ENCODE measurements at regions not wholly inside any gene's neighbourhood (a gene's known extent, or its start where the extent isn't known, plus 50 kb on each side); places are given as distances from the start of the nearest gene placed in this dataset.

DNA sequence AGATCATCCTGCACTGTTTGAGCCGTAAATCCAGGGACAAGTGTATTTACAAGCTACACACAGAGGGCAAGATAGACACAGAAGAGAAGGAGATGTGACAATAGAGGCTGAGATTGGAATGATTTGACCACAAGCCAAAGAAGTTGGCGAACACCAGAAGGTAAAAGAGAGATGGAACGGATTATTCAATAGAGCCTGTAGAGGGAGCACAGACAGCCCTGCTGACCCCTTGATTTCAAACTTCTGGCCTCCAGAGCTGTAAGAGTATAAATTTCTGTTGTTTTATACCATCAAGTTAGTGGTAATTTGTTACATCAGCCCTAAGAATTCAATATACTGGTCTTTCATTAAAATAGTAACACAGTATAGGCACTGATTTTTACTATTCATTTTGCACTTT is 447.8 kb downstream of the FAT4 start:
- no peaks in the 10 kb centered on the region for H3K36me3 ChIP-seq (ENCODE audit: insufficient read depth, low read length)
- no peaks in the 10 kb centered on the region for H3K9me3 ChIP-seq (ENCODE audit: low read length)
- no peak overlapping the region for H2AFZ ChIP-seq (ENCODE audit: low read depth, low read length)
- no peak overlapping the region for H3K4me3 ChIP-seq (ENCODE audit: low read length)
- no peaks in the 10 kb centered on the region for H3K4me1 ChIP-seq (ENCODE audit: insufficient read depth, low read length)
- H3K27me3 ChIP-seq (ENCODE audit: insufficient read depth, low read length), result no peaks in the 10 kb centered on the region

- Histone ChIP-seq H3K9me3 (ENCODE audit: low read length) (no peaks in the 10 kb centered on the region), H3K4me3 (ENCODE audit: low read length) (no peak overlapping the region), H2AFZ (ENCODE audit: low read depth, low read length) (no peak overlapping the region), H3K36me3 (ENCODE audit: insufficient read depth, low read length) (no peaks in the 10 kb centered on the region), H3K27me3 (ENCODE audit: insufficient read depth, low read length) (no peaks in the 10 kb centered on the region), H3K4me1 (ENCODE audit: insufficient read depth, low read length) (no peaks in the 10 kb centered on the region)
Observed at GRCh38 chr4:125765941-125766340, 451.2 kb downstream of the FAT4 start.

- Histone ChIP-seq H3K27me3 (ENCODE audit: insufficient read depth, low read length) (no peaks in the 10 kb centered on the region), H3K9me3 (ENCODE audit: low read length) (no peaks in the 10 kb centered on the region), H3K36me3 (ENCODE audit: insufficient read depth, low read length) (no peaks in the 10 kb centered on the region), H3K4me3 (ENCODE audit: low read length) (no peak overlapping the region), H3K4me1 (ENCODE audit: insufficient read depth, low read length) (no peaks in the 10 kb centered on the region), H2AFZ (ENCODE audit: low read depth, low read length) (no peak overlapping the region)
Observed at GRCh38 chr4:125770814-125771398, 456.2 kb downstream of the FAT4 start.

- no peaks in the 10 kb centered on the region for H3K36me3 ChIP-seq (ENCODE audit: insufficient read depth, low read length)
- H3K27me3 ChIP-seq (ENCODE audit: insufficient read depth, low read length), result no peaks in the 10 kb centered on the region
- H3K4me1 ChIP-seq (ENCODE audit: insufficient read depth, low read length), result no peaks in the 10 kb centered on the region
- no peak overlapping the region for H2AFZ ChIP-seq (ENCODE audit: low read depth, low read length)
- H3K9me3 ChIP-seq (ENCODE audit: low read length), result no peaks in the 10 kb centered on the region
- H3K4me3 ChIP-seq (ENCODE audit: low read length), result no peak overlapping the region
Observed at GRCh38 chr4:125772680-125773079, 457.9 kb downstream of the FAT4 start.

DNA sequence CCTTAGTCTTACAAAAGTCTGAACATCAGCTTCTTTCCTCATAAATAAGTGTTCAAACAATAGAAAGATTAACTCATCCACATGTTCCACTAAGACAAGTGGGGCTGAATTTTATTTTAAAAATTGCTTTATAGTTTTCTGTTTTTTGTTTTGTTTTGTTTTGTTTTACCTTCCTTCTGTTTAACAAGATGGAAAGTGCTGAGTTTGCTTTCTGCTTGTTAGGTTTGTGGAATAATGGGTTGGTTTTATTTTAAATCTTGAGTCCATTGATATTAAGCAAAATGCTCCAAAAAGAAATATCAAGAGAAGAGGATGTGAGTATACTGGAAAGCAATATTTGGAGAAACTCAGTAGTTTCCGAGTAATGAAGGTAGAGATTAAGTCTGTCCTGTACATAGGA is 458.7 kb downstream of the FAT4 start:
- no peaks in the 10 kb centered on the region for H3K27me3 ChIP-seq (ENCODE audit: insufficient read depth, low read length)
- H3K36me3 ChIP-seq (ENCODE audit: insufficient read depth, low read length), result no peaks in the 10 kb centered on the region
- H3K4me3 ChIP-seq (ENCODE audit: low read length), result no peak overlapping the region
- H3K4me1 ChIP-seq (ENCODE audit: insufficient read depth, low read length), result no peaks in the 10 kb centered on the region
- no peak overlapping the region for H2AFZ ChIP-seq (ENCODE audit: low read depth, low read length)
- no peaks in the 10 kb centered on the region for H3K9me3 ChIP-seq (ENCODE audit: low read length)

DNA sequence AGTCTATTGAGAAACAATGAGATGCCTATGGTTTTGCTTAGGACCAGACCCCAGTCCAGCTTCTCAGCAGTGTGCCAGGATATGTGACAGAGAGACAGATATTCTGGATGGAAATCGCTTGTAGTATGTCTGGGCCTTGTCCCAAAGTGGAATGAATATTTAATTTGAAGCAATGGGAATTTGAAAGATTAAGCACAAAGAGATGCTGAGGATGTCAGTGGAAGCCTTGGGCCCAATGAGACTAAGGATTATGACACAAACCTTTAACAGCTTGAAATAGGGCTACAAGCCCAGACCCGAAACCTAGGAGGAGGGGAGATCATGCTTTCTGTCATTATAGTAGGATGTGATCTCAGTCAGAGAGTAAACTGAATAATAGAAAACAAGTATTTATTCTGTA is 459.2 kb downstream of the FAT4 start:
- Histone ChIP-seq H3K27me3 (ENCODE audit: insufficient read depth, low read length) (no peaks in the 10 kb centered on the region), H2AFZ (ENCODE audit: low read depth, low read length) (no peak overlapping the region), H3K4me1 (ENCODE audit: insufficient read depth, low read length) (no peaks in the 10 kb centered on the region), H3K9me3 (ENCODE audit: low read length) (no peaks in the 10 kb centered on the region), H3K4me3 (ENCODE audit: low read length) (no peak overlapping the region), H3K36me3 (ENCODE audit: insufficient read depth, low read length) (no peaks in the 10 kb centered on the region)

GRCh38 chr4:125776146-125776545 is 461.4 kb downstream of the FAT4 start:
- no peaks in the 10 kb centered on the region for H3K27me3 ChIP-seq (ENCODE audit: insufficient read depth, low read length)

DNA sequence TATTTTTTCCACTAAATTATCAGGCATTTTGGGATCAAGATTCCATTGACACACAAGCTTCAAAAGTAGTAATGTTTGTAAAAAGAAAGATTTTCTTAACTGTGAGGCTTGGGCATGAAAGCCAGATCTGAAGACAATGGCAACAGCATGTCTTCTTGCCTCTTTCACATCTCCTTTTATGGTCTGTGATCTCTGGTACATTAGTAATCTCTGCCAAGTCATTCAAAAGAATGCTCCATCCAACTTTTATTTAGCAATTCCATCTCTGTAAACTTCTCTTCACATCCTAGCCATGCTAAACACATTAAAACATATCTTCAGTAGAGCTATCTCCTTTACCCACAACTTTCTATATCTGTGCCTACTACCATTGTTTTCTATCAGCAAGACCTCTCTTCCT is 465.4 kb downstream of the FAT4 start:
- Histone ChIP-seq H3K27me3 (ENCODE audit: insufficient read depth, low read length) (no peaks in the 10 kb centered on the region), H3K36me3 (ENCODE audit: insufficient read depth, low read length) (no peaks in the 10 kb centered on the region), H3K4me1 (ENCODE audit: insufficient read depth, low read length) (no peaks in the 10 kb centered on the region), H3K4me3 (ENCODE audit: low read length) (no peak overlapping the region), H3K9me3 (ENCODE audit: low read length) (no peaks in the 10 kb centered on the region), H2AFZ (ENCODE audit: low read depth, low read length) (no peak overlapping the region)

More at GRCh38 chr4:125776146-125776545, 461.4 kb downstream of the FAT4 start:
- H2AFZ ChIP-seq (ENCODE audit: low read depth, low read length), result no peak overlapping the region
- no peaks in the 10 kb centered on the region for H3K9me3 ChIP-seq (ENCODE audit: low read length)
- H3K36me3 ChIP-seq (ENCODE audit: insufficient read depth, low read length), result no peaks in the 10 kb centered on the region
- H3K4me1 ChIP-seq (ENCODE audit: insufficient read depth, low read length), result no peaks in the 10 kb centered on the region
- no peak overlapping the region for H3K4me3 ChIP-seq (ENCODE audit: low read length)

GRCh38 chr4:125780747-125781146 is 466.0 kb downstream of the FAT4 start:
- H3K36me3 ChIP-seq (ENCODE audit: insufficient read depth, low read length), result no peaks in the 10 kb centered on the region
- no peaks in the 10 kb centered on the region for H3K27me3 ChIP-seq (ENCODE audit: insufficient read depth, low read length)
- H3K9me3 ChIP-seq (ENCODE audit: low read length), result no peaks in the 10 kb centered on the region
- H3K4me3 ChIP-seq (ENCODE audit: low read length), result no peak overlapping the region
- H3K4me1 ChIP-seq (ENCODE audit: insufficient read depth, low read length), result no peaks in the 10 kb centered on the region
- H2AFZ ChIP-seq (ENCODE audit: low read depth, low read length), result no peak overlapping the region

- Histone ChIP-seq H3K27me3 (ENCODE audit: insufficient read depth, low read length) (no peaks in the 10 kb centered on the region), H2AFZ (ENCODE audit: low read depth, low read length) (no peak overlapping the region), H3K4me1 (ENCODE audit: insufficient read depth, low read length) (no peaks in the 10 kb centered on the region), H3K36me3 (ENCODE audit: insufficient read depth, low read length) (no peaks in the 10 kb centered on the region), H3K4me3 (ENCODE audit: low read length) (no peak overlapping the region), H3K9me3 (ENCODE audit: low read length) (no peaks in the 10 kb centered on the region)
Observed at GRCh38 chr4:125781651-125782050, 466.9 kb downstream of the FAT4 start.

GRCh38 chr4:125784741-125785140 is 470.0 kb downstream of the FAT4 start:
- no peak overlapping the region for H3K4me3 ChIP-seq (ENCODE audit: low read length)
- H2AFZ ChIP-seq (ENCODE audit: low read depth, low read length), result no peak overlapping the region

GRCh38 chr4:125787707-125788106 is 473.0 kb downstream of the FAT4 start:
- no peak overlapping the region for H2AFZ ChIP-seq (ENCODE audit: low read depth, low read length)
- H3K4me1 ChIP-seq (ENCODE audit: insufficient read depth, low read length), result no peaks in the 10 kb centered on the region
- H3K36me3 ChIP-seq (ENCODE audit: insufficient read depth, low read length), result no peaks in the 10 kb centered on the region
- no peak overlapping the region for H3K4me3 ChIP-seq (ENCODE audit: low read length)
- H3K27me3 ChIP-seq (ENCODE audit: insufficient read depth, low read length), result no peaks in the 10 kb centered on the region
- no peaks in the 10 kb centered on the region for H3K9me3 ChIP-seq (ENCODE audit: low read length)

More at GRCh38 chr4:125784741-125785140, 470.0 kb downstream of the FAT4 start:
- Histone ChIP-seq H3K4me1 (ENCODE audit: insufficient read depth, low read length) (no peaks in the 10 kb centered on the region), H3K27me3 (ENCODE audit: insufficient read depth, low read length) (no peaks in the 10 kb centered on the region), H3K9me3 (ENCODE audit: low read length) (no peaks in the 10 kb centered on the region), H3K36me3 (ENCODE audit: insufficient read depth, low read length) (no peaks in the 10 kb centered on the region)

- no peak overlapping the region for H2AFZ ChIP-seq (ENCODE audit: low read depth, low read length)
- H3K4me1 ChIP-seq (ENCODE audit: insufficient read depth, low read length), result no peaks in the 10 kb centered on the region
- no peak overlapping the region for H3K4me3 ChIP-seq (ENCODE audit: low read length)
- no peaks in the 10 kb centered on the region for H3K36me3 ChIP-seq (ENCODE audit: insufficient read depth, low read length)
- no peaks in the 10 kb centered on the region for H3K27me3 ChIP-seq (ENCODE audit: insufficient read depth, low read length)
- H3K9me3 ChIP-seq (ENCODE audit: low read length), result no peaks in the 10 kb centered on the region
Observed at GRCh38 chr4:125789023-125789422, 474.3 kb downstream of the FAT4 start.

GRCh38 chr4:125791896-125792295 is 477.1 kb downstream of the FAT4 start:
- Histone ChIP-seq H3K36me3 (ENCODE audit: insufficient read depth, low read length) (no peaks in the 10 kb centered on the region), H3K4me1 (ENCODE audit: insufficient read depth, low read length) (no peaks in the 10 kb centered on the region), H3K4me3 (ENCODE audit: low read length) (no peak overlapping the region), H3K9me3 (ENCODE audit: low read length) (no peaks in the 10 kb centered on the region), H2AFZ (ENCODE audit: low read depth, low read length) (no peak overlapping the region), H3K27me3 (ENCODE audit: insufficient read depth, low read length) (no peaks in the 10 kb centered on the region)

All from neuron (in vitro differentiated cells).